Activated T-helper 1 cell treated with anti-CD3 and anti-CD28 coated beads, Interleukin-12 subunit alpha, Interleukin-12 subunit beta, Interleukin-2, Interleukin-4 antibody, amounts not matched to agents 30 ng/mL and 10 ng/mL and 1 ng/mL, durations not matched to agents 14 hours and 24 hours and 36 hours (primary cell): ENCODE measurements at regions not wholly inside any gene's neighbourhood (a gene's known extent, or its start where the extent isn't known, plus 50 kb on each side); places are given as distances from the start of the nearest gene placed in this dataset.

Source experiments
- DNase-seq: peaks from one replicate; pipeline ENCODE4 v3.0.0; 2021; ENCODE audit warnings: low spot score
- H3K27ac Mint-ChIP-seq: one replicate; pipeline ENCODE4 v1.8.0; 2021; ENCODE audit warnings: mild to moderate bottlenecking, mixed read lengths
- H3K27me3 Mint-ChIP-seq: one replicate; pipeline ENCODE4 v1.8.0; 2022; ENCODE audit warnings: mild to moderate bottlenecking, moderate library complexity, mixed read lengths; ENCODE audit not compliant: insufficient read depth
- H3K36me3 Mint-ChIP-seq: one replicate; pipeline ENCODE4 v1.8.0; 2021; ENCODE audit warnings: low read depth, mixed read lengths
- H3K4me1 Mint-ChIP-seq: one replicate; pipeline ENCODE4 v1.8.0; 2021; ENCODE audit warnings: low read depth, mixed read lengths
- H3K4me3 Mint-ChIP-seq: one replicate; pipeline ENCODE4 v1.8.0; 2021; ENCODE audit warnings: mild to moderate bottlenecking, moderate library complexity, mixed read lengths
- H3K9me3 Mint-ChIP-seq: one replicate; pipeline ENCODE4 v1.8.0; 2021; ENCODE audit warnings: mixed read lengths
- intact Hi-C: fragments of 100-400 bp; cut with micrococcal nuclease; formaldehyde crosslinking; loops from one replicate; pipeline ENCODE4 v1.15.1; 2024

DNA sequence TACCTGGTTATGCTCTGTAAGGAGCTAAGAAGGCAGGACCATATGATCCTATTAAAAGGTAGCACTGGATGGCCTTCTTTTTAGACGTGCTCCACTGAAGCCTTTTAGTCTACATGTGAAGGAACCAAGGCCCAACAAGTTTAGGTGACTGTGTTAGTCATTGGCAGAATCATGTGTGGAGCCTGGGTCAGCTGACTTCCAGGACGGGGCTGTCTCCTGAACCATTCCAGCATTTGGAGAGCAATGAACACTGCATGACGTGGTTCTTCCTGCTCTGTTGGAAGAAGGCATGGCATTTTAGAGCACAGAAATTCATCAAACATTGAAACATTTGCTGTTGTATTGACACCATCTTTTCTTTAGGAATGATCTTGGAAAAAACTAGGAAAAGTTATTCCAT, 87.8 kb upstream of the TIAM2 start:
- DNase-seq = no peak
- Mint-ChIP-seq H3K27ac (no peak overlapping the region), H3K4me3 (no peak overlapping the region), H3K9me3 (no peaks in the 10 kb centered on the region), H3K4me1 (no peaks in the 10 kb centered on the region), H3K36me3 (no peaks in the 10 kb centered on the region), H3K27me3 (no peaks in the 10 kb centered on the region)
- intact Hi-C loops = no loop called here

DNA sequence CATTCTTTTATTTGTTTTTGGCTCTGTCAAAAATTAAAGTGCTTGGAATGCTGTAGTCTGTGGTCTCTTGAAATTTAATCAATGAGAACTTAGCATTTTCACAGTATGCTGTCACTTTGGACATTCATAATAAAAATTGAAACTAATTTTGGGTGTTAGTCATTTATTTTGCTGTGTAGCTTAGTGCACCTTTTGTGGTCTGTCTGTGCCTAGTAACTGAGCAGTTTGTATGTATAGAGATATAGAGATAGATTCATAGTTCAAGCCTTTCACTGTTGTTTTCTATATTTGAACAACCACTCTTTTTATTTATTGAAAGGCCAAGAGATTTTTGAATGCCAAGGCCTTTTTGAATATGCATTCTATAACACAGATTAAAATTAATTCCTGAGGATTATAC, 86.4 kb upstream of the TIAM2 start:
- Mint-ChIP-seq H3K36me3 (no peaks in the 10 kb centered on the region), H3K27ac (no peak overlapping the region), H3K4me1 (no peaks in the 10 kb centered on the region), H3K9me3 (no peaks in the 10 kb centered on the region), H3K4me3 (no peak overlapping the region), H3K27me3 (no peaks in the 10 kb centered on the region)
- intact Hi-C loops = no loop called here
- no peak for DNase-seq

DNA sequence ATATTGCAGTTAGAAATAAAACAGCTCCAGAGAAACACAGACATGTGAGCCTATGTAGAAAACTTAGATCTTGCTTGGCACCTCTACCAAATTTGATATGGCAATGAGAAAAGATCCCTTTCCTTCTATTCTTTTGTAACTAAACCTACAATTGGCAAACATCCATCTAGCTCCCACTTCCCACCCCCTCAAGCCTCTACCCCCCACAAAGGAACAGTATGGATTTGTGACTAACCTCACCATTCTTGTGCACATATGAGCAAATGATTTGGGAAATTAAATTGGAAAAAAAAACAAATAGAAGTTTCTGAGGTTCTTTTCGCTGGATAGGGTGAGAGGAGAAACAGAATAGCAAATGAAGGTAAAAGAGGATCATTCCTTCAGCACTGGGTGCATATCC, 85.8 kb upstream of the TIAM2 start:
- no peaks in the 10 kb centered on the region for H3K36me3 Mint-ChIP-seq
- H3K9me3 Mint-ChIP-seq = no peaks in the 10 kb centered on the region
- no peak for DNase-seq
- H3K4me3 Mint-ChIP-seq = no peak overlapping the region
- H3K27me3 Mint-ChIP-seq = peaks cover under 1% of the 10 kb centered on the region
- H3K27ac Mint-ChIP-seq = no peak overlapping the region
- intact Hi-C loops = no loop called here
- no peaks in the 10 kb centered on the region for H3K4me1 Mint-ChIP-seq

DNA sequence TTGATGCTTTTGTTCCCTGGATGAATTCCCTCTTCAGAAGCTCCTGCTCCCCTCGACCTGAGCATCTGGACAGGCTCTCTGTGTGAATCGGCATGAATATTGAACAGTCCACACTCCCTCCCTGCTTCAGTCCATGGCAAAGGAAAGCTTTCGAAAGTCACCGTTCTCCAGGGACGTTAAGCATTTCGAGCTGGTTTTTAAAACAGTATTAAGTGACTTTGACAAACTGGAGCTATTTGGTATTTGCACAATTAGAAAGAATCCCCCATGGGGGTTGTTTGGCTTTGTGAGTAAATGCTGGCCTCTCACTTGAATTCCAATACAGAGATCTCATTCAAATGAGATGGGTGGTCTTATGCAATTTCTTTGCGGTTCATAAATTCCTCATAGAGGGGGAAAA, 85.3 kb upstream of the TIAM2 start:
- Mint-ChIP-seq H3K36me3 (no peaks in the 10 kb centered on the region), H3K27ac (no peak overlapping the region), H3K9me3 (no peaks in the 10 kb centered on the region), H3K27me3 (peaks cover 2% of the 10 kb centered on the region), H3K4me3 (no peak overlapping the region), H3K4me1 (no peaks in the 10 kb centered on the region)
- intact Hi-C loops = no loop called here
- DNase-seq = no peak

DNA sequence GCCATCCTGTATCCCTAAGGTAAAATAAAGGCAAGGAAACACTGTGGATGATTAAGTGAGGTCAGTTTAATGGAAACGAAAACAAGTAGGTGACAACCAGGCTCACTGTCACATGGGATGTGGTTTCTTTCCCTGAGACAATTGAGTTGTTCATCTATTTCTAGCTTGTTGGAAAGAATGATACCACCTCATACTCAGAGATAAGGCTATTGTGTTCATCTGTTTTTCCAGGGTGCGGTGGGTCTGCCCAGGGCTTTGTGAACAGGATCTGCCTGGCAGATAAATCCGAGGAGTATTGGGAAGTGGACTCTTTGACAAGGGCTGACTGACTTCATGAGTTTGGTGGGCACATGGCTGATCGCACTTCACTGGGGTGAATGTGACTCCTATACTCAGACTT, 80.8 kb upstream of the TIAM2 start:
- H3K4me1 Mint-ChIP-seq = peaks cover 6% of the 10 kb centered on the region
- no peak overlapping the region for H3K27ac Mint-ChIP-seq
- no peaks in the 10 kb centered on the region for H3K9me3 Mint-ChIP-seq
- H3K36me3 Mint-ChIP-seq = no peaks in the 10 kb centered on the region
- intact Hi-C loops = no loop called here
- peaks cover 2% of the 10 kb centered on the region for H3K27me3 Mint-ChIP-seq
- DNase-seq = no peak
- H3K4me3 Mint-ChIP-seq = no peak overlapping the region

DNA sequence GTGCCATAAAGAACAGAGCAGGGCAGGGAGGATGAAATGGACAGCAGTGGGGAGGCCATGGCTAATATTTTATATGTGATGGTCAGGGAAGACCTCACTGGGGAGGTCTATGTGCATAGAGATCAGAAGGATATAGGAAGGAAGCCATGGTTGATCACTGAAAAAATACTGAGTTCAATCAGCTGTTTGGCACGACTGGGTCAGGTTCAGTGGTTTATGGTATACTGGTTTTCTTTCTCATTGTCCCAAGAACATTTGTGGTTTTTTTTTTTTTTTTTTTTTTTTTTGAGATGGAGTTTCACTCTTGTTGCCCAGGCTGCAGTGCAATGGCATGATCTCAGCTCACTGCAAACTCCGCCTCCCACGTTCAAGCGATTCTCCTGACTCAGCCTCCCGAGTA, 78.3 kb upstream of the TIAM2 start:
- no peaks in the 10 kb centered on the region for H3K9me3 Mint-ChIP-seq
- H3K36me3 Mint-ChIP-seq = no peaks in the 10 kb centered on the region
- no peak for DNase-seq
- peaks cover 13% of the 10 kb centered on the region for H3K4me1 Mint-ChIP-seq
- intact Hi-C loops = no loop called here
- no peak overlapping the region for H3K27ac Mint-ChIP-seq
- no peak overlapping the region for H3K4me3 Mint-ChIP-seq
- peaks cover 2% of the 10 kb centered on the region for H3K27me3 Mint-ChIP-seq

DNA sequence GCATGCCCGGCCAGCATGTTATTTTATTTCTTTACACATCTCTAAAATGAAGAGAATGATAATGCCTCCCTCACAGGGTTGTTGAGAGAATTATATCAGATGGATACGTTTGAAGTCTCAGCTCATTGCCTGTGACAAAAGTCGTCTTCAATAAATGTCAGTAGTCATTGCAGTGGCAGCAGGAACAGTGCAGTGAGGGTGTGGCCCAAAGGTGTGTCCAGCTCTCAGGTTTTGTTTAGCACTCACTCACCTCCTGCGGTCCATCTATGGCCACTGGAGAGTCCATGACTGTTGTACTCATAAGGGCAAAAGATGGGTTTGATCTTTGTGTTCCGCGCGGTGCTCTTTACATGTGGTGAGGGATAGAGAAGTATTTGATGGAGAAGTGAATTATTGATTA, 77.2 kb upstream of the TIAM2 start:
- H3K27ac Mint-ChIP-seq = no peak overlapping the region
- H3K4me1 Mint-ChIP-seq = peaks cover 13% of the 10 kb centered on the region
- intact Hi-C loops = no loop called here
- no peaks in the 10 kb centered on the region for H3K36me3 Mint-ChIP-seq
- no peak for DNase-seq
- H3K4me3 Mint-ChIP-seq = no peak overlapping the region
- H3K27me3 Mint-ChIP-seq = peaks cover 2% of the 10 kb centered on the region
- H3K9me3 Mint-ChIP-seq = no peaks in the 10 kb centered on the region

DNA sequence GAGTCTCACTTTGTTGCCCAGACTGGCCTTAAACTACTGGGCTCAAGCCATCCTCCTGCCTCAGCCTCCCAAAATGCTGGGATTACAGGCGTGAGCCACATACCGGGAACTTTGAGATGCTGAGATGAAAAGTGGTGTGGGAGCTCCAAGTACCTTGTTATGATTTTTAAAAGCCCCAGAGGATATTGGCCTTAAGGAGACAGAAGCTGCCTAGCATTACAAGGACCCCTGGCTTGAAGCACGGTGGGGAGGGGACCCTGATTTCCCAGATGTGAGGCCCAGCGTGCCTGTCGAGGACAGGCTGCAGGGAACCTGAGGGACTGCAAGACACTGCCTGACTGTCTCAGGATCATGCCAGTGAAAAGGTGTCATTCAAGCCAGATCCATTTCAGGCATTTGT, 75.3 kb upstream of the TIAM2 start:
- Mint-ChIP-seq H3K36me3 (no peaks in the 10 kb centered on the region), H3K4me1 (peaks cover 13% of the 10 kb centered on the region), H3K4me3 (no peak overlapping the region), H3K27ac (no peak overlapping the region), H3K27me3 (no peaks in the 10 kb centered on the region), H3K9me3 (no peaks in the 10 kb centered on the region)
- no peak for DNase-seq
- intact Hi-C loops = no loop called here

DNA sequence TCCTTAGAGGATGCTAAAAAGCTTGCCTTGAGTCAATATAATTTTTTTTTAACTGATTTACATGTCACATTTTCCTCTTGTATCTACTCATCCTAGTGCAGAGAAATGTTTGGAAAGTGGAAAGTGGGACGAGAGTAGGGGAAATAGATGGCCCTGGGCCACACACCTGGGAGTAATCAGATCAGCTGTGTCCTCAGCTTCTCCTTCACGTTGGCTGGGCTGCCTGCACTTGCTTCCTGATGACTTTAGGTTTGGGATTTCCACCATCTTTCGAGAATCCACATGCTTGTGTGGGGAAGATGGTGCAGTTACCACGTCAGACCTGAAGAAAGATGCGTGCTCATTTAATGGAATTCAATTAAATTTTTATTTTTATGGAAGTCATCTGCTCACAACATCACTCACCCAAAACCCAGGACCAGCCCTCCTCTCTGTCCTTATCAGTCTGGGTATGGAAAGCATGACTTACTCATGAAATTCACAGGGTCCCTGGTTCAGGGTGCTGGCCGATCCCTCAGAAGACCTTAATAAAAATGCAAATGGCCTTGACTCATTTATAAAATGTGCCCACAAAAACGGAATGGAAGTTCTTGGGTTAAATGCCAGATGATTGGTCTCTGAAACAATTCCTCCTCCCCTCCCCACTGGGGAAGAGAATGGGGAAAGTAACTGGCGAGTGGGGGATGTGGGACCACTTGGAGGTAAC, 74.5 kb upstream of the TIAM2 start:
- Mint-ChIP-seq H3K4me3 (no peak overlapping the region), H3K36me3 (no peaks in the 10 kb centered on the region), H3K27me3 (no peaks in the 10 kb centered on the region), H3K27ac (no peak overlapping the region), H3K4me1 (peaks cover 13% of the 10 kb centered on the region), H3K9me3 (no peaks in the 10 kb centered on the region)
- no peak for DNase-seq
- intact Hi-C loops = no loop called here

DNA sequence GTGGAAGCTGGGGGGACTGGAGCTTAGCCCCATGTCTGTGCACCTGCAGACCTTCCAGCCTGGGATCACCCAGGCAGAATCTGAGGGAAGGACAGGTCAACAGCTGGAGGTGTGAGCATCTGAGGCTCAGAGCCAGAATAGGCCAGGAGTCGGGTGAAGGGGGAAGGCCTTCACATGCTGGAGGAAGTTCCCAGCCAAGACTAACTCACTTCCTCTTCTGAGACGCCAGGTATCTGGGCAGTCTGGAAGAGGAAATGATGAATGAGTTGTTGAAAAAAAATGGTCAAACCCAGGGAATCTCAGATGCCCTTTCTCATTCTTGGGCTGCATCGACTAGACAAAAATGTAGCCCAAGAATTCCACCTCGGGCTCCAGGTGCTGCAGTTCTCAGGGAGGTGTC, 73.6 kb upstream of the TIAM2 start:
- no peak for DNase-seq
- H3K27ac Mint-ChIP-seq = no peak overlapping the region
- peaks cover 12% of the 10 kb centered on the region for H3K4me1 Mint-ChIP-seq
- no peaks in the 10 kb centered on the region for H3K9me3 Mint-ChIP-seq
- intact Hi-C loops = no loop called here
- H3K36me3 Mint-ChIP-seq = no peaks in the 10 kb centered on the region
- no peaks in the 10 kb centered on the region for H3K27me3 Mint-ChIP-seq
- no peak overlapping the region for H3K4me3 Mint-ChIP-seq

DNA sequence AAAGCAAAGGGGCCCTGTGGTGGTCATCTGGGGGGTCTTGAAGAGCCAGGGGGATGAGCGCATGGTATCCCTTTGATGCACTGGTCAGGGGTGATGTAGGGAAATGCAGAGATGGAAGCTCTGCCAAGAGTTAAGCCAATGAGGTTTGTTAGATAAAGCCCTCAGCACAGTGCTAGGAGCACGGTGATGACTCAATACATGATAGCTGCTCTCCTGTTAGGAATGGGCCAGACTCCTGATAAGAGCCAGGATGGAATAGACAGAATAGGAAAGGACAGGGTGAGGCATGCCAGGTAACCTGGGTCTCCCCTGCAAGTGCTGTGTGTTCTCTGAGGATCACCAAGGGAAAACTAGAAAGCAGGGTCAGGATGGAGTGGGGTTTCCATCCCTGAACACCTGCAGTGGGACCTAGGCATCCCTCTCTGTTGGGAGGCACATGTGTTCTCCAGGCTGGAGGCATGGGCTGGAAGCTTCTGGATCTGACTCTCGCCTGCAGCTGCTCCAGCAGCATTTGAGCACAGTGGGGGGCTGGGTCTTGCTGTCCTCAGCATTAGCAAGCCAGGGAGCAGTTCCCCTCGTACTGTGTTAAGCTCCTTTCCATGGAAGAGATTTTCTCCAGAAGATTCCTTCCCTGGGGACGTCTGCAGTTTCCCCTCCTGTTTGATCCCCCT, 71.8 kb upstream of the TIAM2 start:
- no peak for DNase-seq
- Mint-ChIP-seq H3K9me3 (no peaks in the 10 kb centered on the region), H3K27ac (no peak overlapping the region), H3K27me3 (no peaks in the 10 kb centered on the region), H3K36me3 (no peaks in the 10 kb centered on the region), H3K4me1 (peaks cover 9% of the 10 kb centered on the region), H3K4me3 (no peak overlapping the region)
- intact Hi-C loops = no loop called here

DNA sequence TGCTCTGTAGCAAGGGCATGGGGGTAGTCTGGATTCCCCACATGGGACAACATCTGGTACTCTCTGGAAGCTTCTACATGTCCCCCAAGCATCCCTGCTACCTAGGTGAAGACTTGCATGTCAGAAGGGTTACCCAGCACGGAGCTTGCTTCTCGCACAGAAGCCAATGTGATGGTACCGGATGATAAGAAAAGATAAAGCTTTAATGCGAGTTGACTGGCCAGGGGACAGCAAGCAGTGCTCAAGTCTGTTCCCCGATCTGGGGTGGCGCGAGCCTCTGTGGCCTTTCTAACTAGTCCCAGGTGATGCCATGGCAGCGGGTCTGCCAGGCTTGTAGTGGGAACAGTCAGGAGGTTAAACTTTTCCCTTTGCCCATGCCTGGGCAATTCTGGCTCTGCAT, 70.0 kb upstream of the TIAM2 start:
- H3K27ac Mint-ChIP-seq = no peak overlapping the region
- no peaks in the 10 kb centered on the region for H3K27me3 Mint-ChIP-seq
- H3K4me1 Mint-ChIP-seq = peaks cover 13% of the 10 kb centered on the region
- no peaks in the 10 kb centered on the region for H3K9me3 Mint-ChIP-seq
- intact Hi-C loops = no loop called here
- no peak overlapping the region for H3K4me3 Mint-ChIP-seq
- no peak for DNase-seq
- H3K36me3 Mint-ChIP-seq = no peaks in the 10 kb centered on the region

DNA sequence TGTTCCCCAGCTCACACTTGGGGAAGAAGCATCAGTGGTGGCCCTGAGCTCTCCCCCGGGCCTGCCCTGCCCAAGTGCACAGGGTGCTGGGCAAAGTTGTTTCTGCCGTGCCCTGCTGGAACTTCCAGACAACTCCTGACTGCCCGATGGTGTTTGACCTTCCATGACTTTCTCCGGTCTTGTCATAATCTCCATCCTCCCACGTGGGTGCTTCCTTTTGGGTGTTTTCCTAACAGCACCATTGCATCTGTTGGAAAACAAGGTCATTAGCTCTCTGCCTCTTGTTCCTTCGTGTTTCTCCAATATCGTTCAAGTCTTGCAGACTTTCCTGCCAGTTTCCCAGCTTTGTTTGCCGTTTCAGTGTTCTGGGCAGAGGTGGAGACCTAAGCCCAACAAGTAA, 68.7 kb upstream of the TIAM2 start:
- Mint-ChIP-seq H3K27ac (no peak overlapping the region), H3K27me3 (no peaks in the 10 kb centered on the region), H3K9me3 (no peaks in the 10 kb centered on the region), H3K4me3 (no peak overlapping the region), H3K4me1 (peaks cover 11% of the 10 kb centered on the region), H3K36me3 (no peaks in the 10 kb centered on the region)
- no peak for DNase-seq
- intact Hi-C loops = no loop called here
